HG03045 (cell line): ENCODE measurements at regions not wholly inside any gene's neighbourhood (a gene's known extent, or its start where the extent isn't known, plus 50 kb on each side); places are given as distances from the start of the nearest gene placed in this dataset.

Source experiments
- ATAC-seq: cut with Tn5 transposase; IDR thresholded peaks from one replicate; pipeline ENCODE4 v1.9.1; 2021; ENCODE audit warnings: mild to moderate bottlenecking, moderate library complexity; ENCODE audit not compliant: unreplicated experiment

DNA sequence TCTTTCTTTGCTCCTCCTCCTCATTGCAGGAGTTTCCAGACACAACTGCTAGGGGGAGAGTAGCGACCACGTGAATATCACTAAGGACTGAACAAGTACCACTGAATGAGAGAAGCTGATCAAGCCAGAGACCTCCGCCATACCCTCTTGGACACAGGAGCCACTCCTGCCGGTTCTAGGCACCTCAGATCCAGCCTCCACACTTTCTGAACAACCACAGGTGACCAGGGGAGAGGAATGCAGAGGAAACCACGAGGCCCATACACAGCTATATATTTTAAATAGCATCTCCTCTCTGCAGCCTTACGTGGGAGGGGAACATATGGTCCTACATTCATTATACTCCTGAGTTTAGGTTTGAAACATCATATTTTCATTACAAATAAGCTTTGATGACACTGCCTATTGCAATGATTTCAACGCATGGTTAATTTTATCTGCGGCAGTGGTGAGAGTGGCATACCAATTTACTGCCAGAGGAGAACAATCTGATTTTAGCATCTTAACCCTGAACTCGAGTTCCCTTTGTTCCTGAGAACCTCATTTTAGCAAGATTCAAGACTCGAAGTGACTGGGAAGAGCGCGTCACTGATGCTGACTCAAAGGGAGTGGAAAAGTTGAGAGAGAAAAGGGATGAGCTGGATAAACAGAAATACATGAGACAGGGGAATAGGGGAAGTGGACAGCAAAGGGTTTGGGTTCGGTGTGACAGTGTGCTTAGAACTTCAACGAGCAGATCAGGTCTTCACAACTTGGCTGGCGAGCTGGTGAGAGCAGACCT, 231.7 kb upstream of the PPARGC1A start:
- ATAC-seq = no peak

DNA sequence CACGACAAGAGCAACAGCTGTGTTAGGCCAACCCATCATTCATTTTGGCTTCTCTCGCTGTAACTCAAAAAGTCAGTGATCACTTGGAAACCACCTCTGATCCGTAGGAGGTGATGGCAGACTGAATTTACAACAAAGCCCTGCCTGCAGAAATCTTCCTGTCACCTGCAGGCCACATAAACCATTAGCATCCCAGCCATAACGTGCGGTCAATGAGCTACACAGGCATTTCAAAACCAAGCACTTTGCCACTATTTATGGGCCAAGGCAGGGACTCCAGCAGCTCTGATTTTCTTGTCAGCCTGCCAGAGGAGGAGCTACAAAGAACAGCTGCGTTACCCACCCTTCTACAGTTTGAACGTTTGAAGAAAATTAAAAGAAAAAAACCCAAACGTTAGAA, 228.1 kb upstream of the PPARGC1A start:
- ATAC-seq = no peak

DNA sequence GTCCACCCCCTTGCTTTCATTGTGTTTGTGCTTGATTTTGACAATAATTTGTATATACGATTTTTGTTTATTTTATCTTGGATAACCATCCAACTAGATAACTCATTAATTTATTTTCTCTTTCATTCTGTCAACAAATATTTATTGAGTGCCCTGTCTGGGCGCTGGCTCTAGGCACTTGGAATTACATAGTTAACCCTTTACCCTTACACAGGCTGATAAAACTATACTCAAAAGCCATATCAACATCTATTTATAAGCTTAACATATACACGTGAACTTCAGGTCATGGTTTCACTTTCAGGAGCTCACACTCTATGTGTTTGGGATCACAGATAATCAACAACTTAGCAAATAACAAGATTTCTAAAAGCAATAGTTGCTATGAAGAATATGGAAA, 226.3 kb upstream of the PPARGC1A start:
- ATAC-seq = no peak

DNA sequence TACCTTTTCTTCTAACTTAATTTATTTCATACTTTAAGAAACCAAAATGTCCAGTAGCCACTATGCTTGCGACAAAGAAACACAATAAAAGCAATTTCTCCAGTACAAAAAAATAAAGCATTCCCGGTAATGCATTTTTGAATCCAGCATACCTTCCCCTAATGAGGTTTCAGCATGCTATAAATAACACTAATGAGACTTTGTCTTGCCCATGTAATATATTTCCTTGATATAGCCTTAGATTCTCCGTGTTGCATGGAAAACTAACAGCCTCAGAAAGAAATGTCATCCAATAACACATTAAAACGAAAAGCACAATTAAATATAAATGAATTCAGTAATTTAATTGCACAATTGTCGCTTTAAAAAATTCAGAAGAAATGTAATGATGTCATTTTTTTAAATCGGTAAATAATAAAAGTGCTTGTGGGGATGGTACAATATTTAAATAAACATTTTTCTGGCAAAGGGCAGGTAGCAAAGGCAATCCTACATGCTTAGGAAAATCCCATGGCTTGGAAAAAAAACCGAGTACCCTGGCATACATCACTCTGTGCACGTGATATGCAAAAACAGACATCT, 225.2 kb upstream of the PPARGC1A start:
- no peak for ATAC-seq

DNA sequence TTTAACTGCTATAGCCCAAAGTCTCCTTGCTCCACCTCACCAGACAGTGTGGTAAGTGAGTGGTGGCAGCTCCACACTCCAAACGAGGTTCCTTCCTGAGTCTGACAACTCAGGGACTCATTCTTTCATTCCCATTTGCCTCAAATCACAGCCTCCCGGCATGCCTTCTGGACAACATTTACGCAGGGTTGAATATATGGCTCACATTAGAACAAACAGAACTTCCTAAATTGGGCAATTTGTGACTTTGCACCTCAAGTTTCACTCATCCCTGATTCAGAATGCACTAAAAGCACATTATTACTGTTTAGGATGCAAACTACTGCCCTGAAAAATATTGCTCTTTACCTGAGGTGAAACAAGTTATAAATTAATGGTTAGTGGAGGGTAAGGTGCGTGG, 224.6 kb upstream of the PPARGC1A start:
- ATAC-seq = no peak

DNA sequence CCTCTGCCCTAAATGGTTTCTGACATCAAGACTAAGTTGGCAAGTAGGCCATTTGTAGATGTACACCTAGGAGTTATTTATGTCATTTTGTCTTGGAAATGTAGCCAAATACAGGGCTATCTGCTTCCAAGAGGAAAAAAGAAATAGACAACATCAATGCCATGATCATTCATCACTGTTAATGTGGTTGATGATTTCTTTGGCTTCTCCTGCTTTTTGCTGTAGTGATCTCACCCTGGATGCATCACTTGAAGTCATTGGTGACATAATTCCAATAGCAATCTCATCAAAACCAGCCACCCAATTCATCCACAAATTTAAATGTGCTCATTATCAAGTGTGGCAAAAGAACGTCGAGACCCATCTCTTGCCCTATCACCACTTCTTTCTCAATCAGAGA, 222.6 kb upstream of the PPARGC1A start:
- ATAC-seq = no peak

DNA sequence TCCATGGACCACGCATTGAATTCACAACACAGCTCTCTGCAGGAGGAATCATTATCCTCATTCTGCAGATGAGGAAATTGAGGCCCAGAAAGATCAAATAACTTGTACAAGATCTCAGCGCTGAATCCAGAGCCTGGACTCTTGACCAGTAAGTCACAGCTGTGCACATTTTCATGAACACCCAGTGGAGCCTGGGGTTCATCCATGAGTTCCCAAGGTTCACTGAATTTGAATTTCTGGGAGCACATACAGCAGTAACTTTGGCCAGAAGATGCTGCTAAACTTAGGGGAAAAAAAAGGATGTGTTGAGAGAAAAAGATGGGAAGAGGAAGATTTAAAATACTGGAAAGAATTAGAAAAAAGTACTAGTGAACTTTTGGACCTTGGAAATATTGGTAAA, 218.7 kb upstream of the PPARGC1A start:
- ATAC-seq = no peak

DNA sequence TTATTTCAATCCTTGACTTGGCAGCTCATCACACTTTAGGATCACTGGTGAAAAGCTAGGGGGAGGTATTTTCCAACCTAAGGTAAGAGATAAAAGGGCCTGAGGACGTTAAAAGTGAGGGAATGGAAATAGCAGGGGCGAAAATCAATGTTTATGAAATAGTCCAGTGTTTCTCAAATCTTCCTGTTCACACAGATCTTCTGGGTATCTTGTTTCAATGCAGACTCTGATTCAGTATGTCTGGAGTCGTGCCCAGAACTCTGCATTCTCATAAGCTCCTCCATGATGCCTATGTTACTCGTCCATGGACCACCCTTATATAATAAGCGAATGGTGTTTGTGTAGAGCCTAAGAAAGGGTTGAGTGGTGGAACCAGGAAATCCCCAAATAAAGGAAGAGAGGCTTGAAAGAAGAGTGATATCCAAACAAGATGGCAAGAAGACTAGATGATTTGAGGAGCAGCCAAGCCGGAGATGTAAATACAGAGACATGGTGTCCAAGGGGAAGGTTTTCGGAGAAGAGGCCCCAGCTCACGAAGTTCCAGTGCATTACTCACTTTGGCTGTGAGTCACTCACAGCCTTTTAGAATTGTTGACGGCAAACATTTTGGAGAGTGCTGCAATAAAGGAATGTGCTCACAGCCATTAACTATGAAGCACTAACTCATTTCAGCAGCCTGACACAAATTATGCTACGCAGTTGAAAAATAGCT, 215.6 kb upstream of the PPARGC1A start:
- no peak for ATAC-seq

DNA sequence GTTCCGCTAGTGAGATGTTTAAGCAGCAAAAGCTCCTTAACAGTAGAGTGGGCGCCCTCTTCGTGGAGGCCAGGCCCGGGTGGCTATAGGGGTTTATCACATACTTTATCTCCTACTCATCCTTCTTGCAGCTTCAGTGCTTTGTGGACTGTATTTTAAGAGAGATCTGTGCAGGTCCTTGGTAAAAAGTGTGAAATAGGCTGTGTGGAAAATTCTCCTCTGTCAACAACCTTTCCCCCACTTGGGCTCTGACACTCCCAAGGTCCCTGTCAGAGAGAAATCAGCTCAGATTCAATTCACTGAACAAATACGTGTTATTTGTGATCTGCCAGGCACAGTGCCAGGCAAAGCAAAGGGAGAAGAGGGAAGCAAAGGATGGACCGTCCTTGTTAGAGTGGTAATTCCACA, 214.3 kb upstream of the PPARGC1A start:
- ATAC-seq = no peak

DNA sequence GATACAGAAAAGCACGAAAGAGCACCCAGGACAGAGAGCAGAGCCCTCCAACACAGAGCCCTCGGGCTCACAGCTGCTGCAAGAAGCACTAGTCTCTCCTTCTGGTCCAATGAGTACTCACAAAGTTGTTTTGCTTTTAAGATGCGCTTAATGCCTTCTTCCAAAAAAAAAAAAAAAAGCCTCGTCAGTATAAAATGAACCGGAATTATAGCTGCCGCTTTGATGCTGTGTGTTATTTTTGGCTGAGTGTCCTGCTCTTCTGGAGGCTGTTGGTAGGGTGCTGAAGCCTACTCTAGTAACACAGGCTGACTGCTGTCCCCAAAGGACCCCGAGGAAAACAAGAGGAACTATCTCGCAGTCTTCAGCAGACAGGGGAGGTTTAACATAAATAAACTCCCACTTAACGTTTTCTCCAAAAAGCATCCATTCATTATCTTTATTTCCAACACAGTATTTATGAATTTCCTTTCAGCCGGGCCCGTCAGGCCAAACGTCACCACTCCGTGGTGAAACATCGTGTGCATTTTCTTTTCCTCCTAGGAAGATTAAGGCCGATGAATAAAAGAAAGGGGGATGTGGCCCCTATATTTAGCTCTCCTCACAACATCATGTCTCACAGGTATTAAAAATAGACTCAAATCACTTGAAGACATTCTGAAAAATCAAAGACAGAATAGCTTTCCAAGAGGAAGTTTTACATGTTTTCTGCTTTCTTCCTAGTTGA, 213.7 kb upstream of the PPARGC1A start:
- ATAC-seq = no peak

DNA sequence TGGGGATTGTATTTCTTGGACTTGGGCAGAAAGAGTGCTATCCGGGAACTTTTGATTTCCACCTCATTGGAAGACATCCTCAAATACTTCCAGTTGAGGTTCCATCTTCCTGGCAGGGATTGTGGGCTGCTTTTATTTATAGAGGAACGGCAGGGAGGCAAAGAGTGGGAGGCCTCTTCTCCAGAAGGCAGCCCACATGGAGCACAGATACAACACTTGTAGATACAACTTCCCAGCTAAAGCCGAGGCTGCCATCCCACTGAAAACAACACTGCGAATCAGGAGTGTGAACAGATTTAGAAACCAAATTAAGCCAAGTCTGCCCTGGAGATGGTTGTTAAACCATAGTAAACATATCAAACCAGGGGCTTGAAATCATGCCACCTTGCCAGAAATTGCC, 212.8 kb upstream of the PPARGC1A start:
- no peak for ATAC-seq

DNA sequence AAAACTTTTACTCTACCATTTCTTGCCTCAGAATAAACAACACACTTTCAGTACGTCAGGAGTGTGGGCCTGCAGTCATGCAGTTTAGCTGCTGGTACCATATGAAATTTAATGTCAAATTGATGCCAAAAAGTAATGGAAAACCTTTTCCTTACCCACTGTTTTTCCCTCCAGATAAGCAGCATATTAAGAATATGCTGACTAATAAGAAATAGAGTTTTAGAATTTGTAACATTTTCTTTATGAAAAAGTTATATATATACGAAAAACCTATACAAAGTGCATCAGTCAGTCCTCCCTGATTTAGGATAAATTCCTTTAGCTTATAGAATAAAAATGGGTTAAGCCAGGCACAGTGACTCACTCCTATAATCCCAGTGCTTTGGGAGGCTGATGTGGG, 206.8 kb upstream of the PPARGC1A start:
- no peak for ATAC-seq

DNA sequence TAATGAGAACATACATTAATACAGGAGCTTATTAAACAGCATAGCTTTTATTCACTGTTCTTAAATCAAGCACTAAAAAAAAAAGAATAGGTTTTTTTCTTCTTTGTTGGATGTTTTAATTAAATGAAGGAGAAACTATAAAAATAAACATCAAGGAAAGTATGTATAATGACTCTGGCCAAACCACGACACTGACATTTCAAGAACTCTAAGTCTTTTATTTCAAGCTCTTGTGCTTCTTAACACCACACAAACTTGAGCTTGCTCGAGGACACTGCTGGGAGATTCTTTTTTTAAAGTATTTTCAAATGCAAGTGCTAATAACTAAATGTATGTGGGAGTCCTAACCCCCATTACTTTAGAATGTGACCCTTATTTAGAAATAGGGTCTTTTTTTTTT, 204.9 kb upstream of the PPARGC1A start:
- ATAC-seq = no peak

DNA sequence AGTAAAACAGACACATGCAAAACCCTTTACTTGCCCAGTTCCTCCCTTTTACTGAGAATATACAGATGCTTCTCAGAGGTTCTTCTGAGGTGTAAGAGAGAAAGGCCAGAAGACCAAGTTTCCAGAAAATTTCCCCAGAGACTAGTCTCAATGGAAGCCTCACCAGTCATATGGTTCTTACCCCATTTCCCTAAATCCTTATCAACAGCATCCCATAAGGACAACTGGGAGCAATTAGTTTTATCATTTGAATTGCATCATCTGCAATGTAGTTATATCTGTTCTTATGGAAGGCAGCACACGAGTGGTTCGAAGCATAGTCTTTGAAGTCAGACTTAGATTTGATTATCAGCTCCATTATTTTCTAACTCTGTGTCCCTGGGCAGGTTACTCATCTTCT, 203.6 kb upstream of the PPARGC1A start:
- ATAC-seq = no peak

DNA sequence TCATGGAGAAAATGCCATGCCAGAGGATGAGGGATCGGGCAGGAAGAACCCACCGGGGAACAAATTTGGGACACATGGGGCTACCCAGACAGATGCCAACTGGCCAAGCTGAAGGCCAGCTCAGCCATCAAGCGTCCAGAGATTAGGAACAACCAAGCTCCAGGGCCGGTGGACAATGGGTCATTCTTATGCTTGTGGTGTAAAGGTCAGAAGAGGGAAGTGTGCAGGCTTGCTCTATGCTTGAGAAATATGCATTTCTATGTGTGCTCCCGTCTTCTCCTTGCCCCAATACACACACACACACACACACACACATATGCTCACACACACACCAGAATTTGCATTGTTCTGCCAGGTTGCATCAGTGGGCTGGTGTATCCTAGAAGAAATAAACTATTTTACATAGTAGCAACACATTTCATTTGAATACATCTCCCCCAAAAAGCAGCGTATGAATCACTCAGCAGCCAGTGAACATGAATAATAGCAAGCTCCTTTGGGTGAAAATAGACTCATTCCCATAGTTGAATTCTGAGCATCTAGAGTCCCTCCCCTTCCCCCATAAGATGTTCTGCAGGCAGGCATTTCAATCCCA, 201.9 kb upstream of the PPARGC1A start:
- no peak for ATAC-seq

DNA sequence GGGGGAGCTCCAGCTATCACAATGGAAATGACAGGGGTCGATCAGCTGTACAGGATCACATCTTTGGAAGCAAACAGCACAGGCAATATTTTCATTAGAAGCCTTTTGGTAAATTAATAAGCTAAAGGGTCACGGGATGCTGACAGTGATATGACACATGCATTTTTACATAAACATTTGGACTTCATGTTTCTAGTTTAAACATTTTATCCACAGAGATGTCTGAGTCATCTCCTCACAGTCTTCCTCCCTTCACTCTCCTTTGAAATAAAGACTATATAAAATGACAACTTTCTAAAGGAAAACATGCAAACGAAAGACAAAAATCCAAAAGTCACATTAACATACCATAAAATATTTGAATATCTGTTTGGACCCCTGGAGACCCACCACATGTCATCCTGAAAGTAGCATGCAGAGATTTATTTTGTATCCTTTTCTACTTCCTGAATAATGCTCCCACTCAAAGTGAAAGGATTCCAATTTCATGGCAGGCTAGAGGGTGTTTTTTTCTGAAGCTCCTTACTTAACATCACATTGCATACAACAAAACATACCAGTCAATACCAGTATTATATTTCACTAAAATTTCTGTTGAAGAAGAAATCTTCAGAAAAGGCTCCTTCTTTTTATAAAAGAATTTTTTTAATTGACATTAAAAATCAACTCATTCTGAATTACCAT, 200.1 kb upstream of the PPARGC1A start:
- no peak for ATAC-seq

DNA sequence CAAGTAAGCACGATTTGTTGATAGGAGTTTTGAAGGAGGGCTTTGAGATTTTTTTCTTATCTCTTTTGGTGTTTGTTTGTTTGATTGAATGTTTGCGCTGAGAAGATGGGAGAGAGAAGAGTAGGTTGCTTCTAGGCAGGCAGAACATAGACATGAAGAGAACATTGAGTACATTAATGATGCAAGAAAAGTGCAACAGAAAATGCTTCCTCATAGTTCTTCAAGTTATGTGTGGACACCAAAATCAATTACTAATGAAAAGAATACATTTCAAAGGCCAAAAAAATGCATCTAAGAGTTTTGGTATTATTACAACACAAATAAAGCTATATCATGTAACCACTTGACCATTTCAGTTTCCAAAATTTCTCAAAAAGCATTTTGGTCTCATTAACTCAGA, 191.0 kb upstream of the PPARGC1A start:
- no peak for ATAC-seq

DNA sequence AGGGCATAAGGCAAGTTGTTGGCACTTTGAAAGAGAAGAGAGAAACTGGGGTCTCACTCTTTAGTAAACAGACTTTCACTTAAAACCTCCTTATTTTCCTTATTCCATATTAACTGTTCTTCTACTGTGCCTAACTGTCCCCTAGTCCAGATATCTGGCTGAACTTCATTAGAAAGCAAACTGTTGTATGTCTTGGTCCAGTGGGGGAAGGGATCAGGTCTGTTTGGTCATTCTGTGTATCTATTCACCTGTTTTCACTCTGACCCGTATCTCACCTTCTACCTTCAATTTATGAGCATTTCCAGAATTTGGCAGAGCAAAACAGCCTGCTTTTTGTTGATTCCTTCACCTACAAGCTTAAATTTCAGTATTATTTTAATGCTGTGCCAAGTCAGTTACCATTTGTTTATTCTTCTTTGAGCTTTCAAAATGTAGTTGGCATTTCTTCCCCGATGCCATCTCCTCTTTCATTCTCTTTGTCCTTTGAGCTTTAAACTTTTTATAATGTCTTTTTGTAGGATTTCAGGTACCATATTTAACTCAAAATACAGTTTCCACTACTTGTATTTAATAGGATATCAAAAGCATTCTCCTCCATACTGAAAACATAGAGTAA, 188.6 kb upstream of the PPARGC1A start:
- ATAC-seq = no peak

DNA sequence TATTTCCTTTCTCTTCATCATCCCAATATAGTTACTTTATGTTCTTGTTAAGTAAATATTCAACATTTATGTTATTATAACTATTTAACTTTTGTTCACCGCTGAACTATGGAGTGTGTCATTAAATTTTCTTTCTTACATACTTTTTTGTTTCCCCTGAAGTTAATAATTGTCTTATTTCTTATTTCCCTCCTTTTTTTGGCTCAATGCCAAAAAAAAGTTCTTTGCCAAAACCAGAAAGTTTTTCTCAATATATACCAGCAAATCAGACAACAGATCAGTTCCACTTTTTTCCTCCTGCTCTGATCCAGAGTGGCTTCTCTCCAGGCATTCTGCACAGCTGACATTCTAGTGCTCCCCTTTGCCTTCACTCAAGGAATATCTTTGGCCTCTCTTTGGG, 187.0 kb upstream of the PPARGC1A start:
- ATAC-seq = no peak

DNA sequence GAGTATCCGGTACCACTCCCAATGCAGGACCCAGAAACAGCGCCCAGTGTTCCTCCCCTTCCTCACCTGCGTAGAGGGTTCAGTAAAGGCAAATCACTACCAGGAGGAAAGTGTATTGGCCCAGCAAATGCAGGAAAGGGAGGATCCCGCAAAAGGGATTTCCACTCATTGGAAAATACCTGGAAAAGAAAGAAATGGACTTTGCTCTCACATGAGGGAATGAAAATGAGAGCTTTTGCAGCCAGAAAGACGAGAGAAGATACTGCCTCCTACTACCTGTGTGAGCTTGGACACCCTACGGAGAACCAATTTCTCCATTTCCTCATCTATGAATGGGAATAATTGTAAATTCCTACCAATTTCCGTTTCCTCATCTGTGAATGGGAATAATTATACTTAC, 184.1 kb upstream of the PPARGC1A start:
- ATAC-seq = no peak
